GM18861 (cell line): ENCODE measurements at regions not wholly inside any gene's neighbourhood (a gene's known extent, or its start where the extent isn't known, plus 50 kb on each side); places are given as distances from the start of the nearest gene placed in this dataset.
"Not testable (repeated sequence)": the region's sequence is repeated elsewhere in the genome, so short reads cannot be mapped to it uniquely, and the experiment has no call there.

Source experiments
- ATAC-seq: cut with Tn5 transposase; IDR thresholded peaks from one replicate; pipeline ENCODE4 v1.9.1; 2021; ENCODE audit not compliant: unreplicated experiment

DNA sequence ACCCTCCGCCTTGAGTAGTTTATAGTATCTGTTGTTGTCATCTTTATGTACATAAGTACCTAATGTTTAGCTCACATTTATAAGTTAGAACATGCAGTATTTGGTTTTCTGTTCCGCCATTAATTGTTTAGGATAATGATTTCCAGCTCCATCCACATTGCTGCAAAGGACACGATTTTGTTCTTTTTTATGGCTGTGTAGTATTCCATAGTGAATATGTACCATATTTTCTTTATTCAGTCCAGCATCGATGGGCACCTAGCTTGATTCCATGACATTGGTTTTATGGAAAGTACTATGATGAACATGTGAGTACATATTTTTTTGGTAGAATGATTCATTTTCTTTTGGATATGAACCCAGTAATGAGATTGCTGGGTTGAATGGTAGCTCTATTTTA, 174.4 kb upstream of the SPRY2 start:
- ATAC-seq = no peak

DNA sequence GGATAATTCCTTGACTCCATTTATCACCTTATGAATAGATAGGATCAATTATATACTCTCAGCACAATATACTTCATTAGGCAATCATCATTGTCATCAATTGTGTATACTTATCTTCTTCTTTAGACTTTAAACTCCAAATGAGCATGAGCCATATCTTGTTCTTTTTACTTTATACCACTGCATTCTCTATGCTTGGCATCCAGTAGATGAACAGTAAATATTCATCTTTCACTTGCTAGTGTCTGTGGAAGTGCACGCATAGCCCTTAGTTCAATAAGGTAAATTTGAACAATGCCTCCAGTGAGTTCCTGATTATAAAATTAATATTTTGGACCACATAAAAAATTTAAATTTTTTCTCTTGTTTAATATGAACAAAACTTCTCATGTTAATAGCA, 172.3 kb upstream of the SPRY2 start:
- ATAC-seq = no peak

DNA sequence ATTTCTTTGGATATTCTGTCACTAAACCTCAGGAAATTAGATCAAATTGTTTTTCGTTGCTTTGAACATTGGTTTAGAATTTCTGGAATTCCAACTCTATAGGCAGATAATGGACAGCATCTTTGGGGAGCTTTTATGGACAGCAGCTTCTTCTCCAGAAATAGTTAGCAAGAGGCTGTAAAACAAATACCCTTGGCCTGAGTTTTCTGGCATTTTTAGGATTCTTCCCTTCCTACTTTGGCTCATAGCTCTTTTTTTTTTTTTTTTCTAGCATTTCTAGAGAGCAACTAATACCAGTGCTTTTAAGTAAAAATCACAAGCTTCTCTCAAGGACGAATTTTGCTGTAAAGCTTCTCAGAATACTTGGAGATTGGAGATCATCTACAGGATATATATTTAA, 169.8 kb upstream of the SPRY2 start:
- ATAC-seq = no peak

DNA sequence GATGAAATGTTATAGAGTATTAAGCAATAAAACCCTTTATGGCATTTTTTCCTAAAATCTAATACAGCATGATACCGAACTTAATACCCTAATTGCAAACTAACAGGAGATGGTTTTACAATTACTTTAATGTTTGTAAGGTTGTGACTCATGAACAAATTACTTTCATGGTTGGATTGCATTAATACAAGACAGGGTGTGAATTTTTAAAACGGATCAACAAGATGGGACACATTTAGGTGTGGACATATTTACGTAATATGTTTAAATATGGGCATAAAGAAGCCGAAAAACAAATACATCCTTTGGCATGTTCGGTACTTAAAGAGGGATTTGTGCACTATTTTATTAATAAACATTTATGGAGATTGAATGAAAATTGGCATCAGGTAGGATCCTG, 168.3 kb upstream of the SPRY2 start:
- ATAC-seq = no peak

DNA sequence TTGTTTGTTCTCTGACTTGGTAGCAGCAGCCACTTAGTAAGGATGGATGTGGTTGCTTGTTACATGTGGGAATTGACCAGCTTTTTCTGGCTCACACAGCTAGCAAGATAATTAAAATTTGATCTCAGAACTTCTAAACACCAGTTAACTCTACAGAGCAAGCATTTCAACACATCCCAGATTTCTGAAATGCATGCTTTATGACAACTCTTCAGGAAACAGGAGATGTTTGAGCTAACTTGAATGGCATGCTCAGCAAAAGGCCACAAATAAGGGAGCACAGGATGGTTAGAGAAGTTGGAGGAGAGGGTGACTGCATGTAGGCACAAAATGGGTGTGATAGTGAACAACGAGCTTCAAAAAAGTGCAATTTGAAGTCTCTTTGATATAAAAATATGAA, 167.1 kb upstream of the SPRY2 start:
- ATAC-seq = no peak

DNA sequence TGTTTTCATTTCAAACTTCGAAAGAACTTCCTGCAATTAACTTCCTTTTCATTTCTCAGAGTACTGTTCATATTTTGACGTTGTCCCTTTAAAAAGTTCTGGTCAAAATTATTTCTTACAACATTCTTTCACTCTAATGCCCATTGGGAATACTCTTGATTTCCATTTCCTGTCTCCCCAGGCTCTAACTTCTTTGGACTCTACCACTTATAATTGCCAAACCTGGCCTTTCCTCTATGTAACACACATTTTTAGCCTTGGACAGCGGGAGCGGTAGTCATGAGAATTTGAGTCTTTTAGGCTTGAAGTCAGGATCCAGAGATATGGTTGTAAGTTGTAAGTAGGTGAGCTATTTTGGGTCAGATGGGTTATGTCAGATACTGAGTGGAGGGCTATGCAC, 163.5 kb upstream of the SPRY2 start:
- no peak for ATAC-seq

DNA sequence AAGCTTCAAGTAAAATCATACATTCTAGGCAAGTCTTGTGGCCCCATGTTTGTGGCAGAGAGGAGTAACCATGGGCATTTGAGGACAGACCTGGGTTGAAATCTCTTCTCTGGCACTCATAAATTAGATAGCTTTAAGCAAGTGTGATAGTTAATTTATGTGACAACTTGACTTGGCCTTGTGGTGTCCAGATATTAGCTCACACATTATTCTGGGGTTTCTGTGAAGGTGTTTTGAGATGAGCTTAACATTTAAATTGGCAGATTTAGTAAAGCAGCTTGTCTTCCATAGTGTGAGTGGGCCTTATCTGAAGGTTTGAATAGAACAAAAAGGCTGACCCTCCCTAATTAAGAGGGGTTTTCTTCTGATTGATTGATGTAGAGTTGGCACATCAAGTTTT, 161.4 kb upstream of the SPRY2 start:
- no peak for ATAC-seq

DNA sequence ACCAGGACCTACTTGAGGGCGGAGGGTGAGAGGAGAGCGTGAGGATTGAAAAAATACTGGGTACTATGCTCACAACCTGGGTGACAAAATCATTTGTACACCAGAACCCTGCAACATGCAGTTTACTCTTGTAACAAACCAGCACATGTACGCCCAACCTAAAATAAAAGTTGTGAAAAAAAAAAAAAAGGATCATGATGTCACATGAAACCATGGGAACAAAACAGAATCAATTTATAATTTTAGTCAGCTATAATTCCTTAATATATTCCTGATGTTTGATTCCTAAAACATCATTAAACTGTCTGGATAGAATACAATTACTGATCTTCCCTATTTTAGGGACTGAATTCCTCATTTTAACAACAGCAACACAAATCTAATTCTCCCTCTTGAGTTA, 160.6 kb upstream of the SPRY2 start:
- ATAC-seq = no peak

DNA sequence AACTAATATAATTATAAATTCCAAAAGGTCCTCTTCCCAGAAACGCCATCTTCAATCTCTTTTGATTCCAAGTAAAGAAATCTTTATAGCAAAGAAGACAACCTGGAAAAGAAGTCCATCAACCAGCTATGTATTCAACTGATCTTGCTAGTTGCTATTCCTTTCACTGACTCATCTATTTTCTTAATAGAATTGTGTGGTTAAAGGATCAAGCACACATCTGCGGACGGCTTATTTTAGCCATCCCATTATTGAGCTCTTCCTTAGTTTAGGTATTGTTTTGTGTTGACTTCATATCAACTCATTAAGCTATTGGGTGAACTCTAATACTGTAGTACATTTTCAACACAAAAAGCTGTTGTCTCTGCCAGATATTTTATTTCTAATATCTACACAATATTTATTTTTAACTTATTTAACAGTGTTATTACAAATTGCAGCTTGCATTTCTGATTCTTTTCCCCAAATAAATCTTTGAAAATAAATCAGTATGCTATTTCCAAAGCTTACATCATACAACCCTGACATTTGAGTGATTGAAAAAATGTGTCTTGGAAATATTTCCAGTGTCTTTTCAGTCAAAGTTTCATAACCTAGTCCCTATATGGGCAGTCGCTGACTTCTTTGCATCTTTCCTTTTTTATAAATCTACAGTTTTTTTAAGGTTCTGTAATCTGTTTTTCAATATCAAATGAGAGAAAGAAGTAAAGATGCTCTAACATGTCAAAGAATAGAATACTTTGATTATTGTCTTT, 158.8 kb upstream of the SPRY2 start:
- no peak for ATAC-seq

DNA sequence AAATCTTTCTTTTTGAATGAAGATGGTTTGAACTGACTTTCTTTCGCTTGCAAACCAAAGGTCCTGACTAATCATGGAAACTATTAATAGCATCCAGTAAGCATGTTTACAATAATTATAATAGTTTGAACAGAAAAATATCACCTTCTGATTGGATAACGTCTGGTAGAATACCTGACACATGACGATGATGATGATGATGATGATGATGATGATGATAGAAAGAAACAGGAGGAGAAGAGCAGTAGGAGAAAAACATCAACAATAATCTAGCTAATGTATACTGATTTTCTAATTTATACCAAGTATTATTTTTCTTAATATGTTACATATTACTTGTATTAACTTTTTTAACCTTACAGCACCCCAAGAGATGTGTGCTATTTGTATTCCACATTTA, 157.5 kb upstream of the SPRY2 start:
- no peak for ATAC-seq

DNA sequence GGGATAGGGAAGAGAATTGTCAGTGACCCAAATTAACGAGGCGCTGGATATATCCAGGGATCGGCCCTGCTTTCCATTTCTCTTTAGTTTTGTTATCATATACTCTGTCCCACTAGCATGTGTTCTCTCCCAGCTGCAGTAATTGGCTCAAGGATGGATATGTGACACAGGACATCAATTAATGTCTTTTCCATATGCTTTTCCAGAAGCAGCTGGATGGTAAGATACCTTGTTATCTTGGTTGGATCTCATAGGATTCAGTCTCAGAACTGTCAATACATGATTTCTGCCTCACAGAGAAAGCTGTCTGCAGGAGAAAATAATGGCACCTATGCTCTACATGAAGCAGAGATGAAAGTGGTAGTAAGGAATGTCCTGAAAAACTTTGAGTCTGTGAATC, 157.1 kb upstream of the SPRY2 start:
- ATAC-seq = no peak

DNA sequence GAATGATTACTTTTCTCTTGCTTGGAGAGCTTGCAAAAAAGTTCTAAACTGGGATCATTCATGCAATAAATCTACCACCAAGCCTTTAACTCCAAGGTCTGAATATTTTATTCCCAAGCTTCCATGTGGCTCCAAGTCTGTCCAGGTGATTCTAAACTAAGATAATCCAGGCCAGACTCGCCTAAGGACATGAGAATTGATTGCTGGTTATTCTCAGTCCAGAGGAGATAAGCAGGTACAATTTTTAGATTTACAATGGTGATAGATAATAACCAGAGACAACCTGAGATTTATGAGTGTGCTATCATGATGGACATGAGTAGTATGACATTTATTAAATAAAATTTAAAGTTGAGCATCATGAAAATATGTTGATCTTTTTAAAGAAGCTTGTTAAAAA, 156.5 kb upstream of the SPRY2 start:
- no peak for ATAC-seq

DNA sequence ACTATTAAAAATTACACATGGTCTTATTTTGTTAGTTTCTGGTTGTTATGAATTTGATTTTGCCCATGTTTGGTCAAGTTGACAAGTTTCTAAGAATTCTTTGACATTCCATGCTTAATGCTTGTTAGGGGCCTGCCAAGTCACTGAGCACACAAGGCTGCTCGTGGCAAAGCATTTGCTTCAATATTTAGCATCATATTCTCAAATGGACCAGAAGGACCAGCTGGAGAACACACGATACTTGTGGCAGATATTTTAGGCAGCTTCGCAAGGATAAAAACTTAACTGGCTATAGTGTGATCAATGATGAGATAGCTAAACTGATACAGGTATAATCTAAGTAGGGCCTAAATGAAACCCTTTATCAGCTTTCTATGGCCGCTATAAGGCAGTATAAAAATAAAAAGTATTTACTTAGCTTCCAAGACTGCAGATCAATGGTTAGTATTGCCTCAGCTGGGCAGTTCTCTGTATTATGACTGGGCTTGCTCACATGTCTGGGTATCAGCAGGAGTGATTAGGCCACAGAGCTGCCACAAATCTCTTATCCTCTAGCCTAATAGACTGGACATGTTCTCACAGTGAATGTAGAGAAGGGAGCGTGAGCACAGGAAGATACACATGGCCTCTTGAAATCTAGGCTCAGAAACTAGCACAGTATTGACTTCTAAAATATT, 155.9 kb upstream of the SPRY2 start:
- no peak for ATAC-seq

DNA sequence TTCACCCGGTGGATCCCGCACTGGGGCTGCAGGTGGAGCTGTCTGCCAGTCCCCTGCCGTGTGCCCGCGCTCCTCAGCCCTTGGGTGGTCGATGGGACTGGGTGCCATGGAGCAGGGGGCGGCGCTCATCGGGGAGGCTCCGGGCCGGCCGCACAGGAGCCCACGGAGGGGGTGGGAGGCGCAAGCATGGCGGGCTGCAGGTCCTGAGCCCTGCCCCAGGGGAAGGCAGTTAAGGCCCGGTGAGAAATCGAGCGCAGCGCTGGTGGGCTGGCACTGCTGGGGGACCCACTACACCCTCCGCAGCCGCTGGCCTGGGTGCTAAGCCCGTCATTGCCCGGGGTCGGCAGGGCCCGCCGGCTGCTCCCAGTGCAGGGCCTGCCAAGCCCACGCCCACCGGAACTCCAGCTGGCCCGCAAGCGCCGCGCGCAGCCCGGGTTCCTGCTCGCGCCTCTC, 149.6 kb upstream of the SPRY2 start:
- ATAC-seq = not testable (repeated sequence)

DNA sequence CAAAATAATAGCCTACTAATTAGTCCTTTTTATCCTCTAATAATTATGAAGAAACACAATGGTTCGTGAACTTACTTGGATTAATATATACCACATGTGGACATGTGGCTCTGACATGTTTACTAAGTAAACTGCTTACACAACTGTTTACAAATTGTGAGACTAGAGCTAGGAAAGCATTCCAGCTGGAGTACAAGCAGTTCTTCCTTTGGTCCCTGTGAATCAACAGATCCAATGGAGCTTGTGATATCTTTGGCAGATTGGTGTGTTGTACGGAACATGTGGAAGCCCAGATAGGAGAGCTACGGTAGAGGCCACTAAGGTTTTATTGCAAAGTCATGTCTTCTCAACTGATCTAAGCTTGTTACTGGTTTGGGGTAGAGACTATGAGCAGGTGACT, 145.5 kb upstream of the SPRY2 start:
- no peak for ATAC-seq

DNA sequence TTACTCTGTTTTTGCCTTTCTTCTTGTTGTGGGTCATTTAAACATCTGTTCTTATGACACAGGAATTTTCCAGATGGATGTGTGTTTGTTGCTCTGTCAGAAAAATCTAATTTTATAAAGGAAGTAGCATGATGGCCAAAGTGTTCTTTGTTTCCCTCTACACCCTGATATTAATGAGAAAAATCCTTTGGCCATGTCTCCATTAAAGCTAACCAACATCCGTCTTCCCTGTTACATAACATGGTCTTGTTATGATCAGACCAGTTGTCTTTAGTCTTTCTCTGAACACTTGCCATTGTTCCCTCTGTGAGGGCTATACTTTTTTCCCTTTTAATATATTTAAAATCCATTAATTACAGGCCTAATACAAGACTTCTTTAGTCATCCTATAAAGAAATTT, 142.2 kb upstream of the SPRY2 start:
- ATAC-seq = no peak

DNA sequence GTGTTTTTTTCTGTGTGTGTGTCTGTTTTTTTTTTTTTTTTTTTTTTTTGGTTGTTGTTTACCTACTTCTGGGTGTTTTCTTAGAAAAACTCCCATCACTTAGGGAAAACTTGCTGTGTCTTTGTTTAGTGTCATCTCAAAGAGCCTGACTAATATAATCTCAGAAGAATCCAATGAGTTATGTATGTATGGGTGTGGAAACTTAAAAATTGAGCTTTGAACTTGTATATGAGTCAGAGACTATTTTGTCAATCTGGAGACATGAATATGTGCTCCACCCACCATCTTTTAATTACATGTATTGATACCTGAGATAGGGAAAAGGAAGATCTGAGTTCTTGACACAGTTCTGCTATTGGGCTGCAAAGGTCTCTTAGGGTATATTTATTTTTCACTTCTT, 140.7 kb upstream of the SPRY2 start:
- ATAC-seq = no peak

DNA sequence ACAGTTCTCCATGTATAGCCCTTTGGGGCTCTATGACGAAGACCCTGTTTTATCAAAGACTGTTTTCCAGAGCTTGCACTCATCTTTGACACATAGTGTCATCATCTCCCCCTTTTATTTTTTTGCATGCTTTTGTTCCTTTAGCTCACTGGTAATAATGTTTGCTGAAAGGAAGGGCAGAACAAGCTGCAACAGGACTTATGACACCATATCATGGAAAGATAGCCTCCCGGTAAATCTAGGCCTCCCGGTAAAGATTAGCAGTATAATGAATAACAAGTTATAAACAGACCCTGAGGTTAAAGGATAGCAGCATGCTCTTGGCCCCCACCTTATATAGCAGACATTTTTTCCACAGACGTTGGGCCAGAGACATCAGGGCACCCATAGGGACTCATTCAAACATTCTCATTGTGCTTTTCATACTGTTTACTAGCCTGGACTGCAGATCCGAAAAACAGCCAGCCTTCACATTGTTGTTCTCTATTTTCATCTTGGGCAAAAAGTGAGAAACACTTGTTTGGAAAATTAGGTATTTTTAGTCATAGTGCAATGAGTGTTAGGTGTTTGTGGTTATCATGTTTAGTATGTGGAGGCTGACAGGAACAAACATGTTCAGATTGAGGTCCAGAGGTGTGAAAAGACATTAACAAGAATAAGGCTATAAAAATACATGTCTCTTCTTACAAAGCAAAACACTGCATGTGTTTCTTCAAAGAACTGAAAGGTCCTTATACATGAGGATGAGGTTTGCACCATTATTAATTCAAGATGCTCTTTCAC, 136.9 kb upstream of the SPRY2 start:
- no peak for ATAC-seq

DNA sequence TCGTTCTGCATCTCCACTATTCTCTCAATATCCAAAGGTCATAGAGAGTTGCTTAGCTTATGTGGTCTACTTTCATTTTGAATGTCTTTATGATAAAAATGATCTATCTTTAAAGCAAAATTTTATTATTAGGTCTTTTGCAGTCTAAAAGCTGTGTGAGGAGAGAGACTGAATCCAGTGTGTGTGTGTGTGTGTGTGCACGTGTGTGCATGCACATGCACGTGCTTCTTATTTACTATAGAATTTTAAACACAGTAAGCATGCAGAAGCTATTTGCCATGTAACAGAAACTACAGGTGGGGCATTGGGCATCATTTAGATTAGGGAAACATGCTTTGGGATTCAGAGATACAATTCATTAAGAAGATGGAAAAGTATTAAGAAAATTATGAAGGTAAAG, 136.0 kb upstream of the SPRY2 start:
- no peak for ATAC-seq

DNA sequence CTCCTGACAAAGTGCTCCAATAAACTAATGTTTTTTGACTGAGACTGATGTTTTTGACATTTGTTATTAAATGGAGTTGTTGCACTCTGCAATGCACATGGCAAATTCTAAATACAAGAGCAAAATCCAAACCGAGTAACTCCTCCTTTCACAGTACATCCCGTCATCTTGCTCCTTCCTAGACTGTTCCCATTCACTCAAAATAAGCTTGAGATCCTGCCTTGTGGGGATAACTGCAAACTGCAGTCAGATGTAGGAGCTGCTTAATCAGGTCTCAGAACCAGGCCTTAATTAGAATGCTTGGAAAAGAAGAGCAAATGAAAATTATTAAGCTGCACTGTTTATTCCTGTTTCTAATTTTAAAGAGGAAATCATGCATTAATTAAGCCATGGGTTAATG, 134.8 kb upstream of the SPRY2 start:
- ATAC-seq = no peak

DNA sequence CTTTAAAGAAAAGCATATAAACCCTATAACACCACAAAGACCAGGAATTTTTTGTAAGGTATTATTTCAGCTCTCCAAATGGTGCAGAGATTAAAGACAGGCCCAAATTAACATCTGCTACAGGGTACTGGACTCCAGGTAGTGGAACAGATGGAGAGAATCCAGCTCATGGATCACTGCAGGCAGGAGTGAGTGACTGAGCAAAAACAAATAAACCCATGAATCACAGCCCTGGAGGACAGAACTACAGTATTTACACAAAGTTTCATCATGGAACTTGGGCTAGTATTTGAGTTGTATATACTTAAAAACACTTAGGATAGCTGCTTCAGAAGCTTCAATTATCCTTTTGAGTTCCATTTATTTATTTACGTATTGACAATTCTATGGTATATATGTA, 132.8 kb upstream of the SPRY2 start:
- no peak for ATAC-seq

DNA sequence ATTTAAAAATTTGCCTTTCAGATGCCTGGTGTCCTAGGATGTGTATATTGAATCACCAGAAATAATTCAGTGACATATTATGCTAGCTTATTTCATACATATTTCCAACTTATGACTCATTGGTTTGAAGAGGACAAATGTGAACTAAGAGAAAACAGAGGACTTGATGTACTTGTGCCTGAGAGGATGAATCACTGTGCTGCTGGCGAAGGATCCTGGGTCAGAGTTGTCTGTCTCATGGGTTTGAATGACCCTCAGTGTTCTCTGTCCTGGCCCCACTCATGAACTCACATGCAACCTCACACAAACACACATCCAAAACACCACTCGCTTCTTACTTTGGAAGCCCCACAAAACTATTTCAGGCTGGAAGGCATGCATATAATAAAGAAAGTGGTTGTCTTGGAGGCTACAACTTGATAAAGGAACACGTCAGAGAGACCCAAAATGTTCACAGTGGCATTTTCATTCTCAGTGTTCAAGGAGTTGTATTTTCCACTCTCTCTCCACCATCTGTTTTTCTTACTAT, 129.0 kb upstream of the SPRY2 start:
- ATAC-seq = no peak
